HUDEP-2 (cell line): ENCODE measurements at regions not wholly inside any gene's neighbourhood (a gene's known extent, or its start where the extent isn't known, plus 50 kb on each side); places are given as distances from the start of the nearest gene placed in this dataset.

Source experiments
- DNase-seq, 76 experiments: peaks; one replicate each; lab custom pipeline; 2025; ENCODE audit not compliant: unreplicated experiment in 76 of 76; lab: John Stamatoyannopoulos, UW

GRCh38 chr2:19045151-19045550, 313.3 kb downstream of the OSR1 start:
- no peak for DNase-seq

- DNase-seq = no peak
Measured at GRCh38 chr2:19043893-19044292, 314.5 kb downstream of the OSR1 start.

- DNase-seq = no peak
Measured at GRCh38 chr2:19041434-19042041, 316.9 kb downstream of the OSR1 start.

GRCh38 chr2:19038071-19039015, 320.1 kb downstream of the OSR1 start:
- no peak for DNase-seq

- DNase-seq = no peak
Measured at GRCh38 chr2:19036091-19036490, 322.3 kb downstream of the OSR1 start.

- no peak for DNase-seq
Measured at GRCh38 chr2:19035238-19035637, 323.2 kb downstream of the OSR1 start.

- no peak for DNase-seq
Measured at GRCh38 chr2:19033240-19033639, 325.2 kb downstream of the OSR1 start.

- no peak for DNase-seq
Measured at GRCh38 chr2:19031642-19032041, 326.8 kb downstream of the OSR1 start.

GRCh38 chr2:19029655-19030054, 328.8 kb downstream of the OSR1 start:
- no peak for DNase-seq

GRCh38 chr2:19028587-19029375, 329.6 kb downstream of the OSR1 start:
- DNase-seq = no peak

- DNase-seq = no peak
Measured at GRCh38 chr2:19027626-19028025, 330.8 kb downstream of the OSR1 start.

GRCh38 chr2:19026261-19026660, 332.2 kb downstream of the OSR1 start:
- no peak for DNase-seq

- DNase-seq = no peak
Measured at GRCh38 chr2:19022334-19022733, 336.1 kb downstream of the OSR1 start.

GRCh38 chr2:19021721-19022120, 336.7 kb downstream of the OSR1 start:
- DNase-seq = no peak

- DNase-seq = no peak
Measured at GRCh38 chr2:19021100-19021476, 337.3 kb downstream of the OSR1 start.

GRCh38 chr2:19020144-19021099, 338.0 kb downstream of the OSR1 start:
- DNase-seq = no peak

- DNase-seq = no peak
Measured at GRCh38 chr2:19009510-19009909, 348.9 kb downstream of the OSR1 start.

GRCh38 chr2:19003554-19003953, 354.9 kb downstream of the OSR1 start:
- no peak for DNase-seq

GRCh38 chr2:19000776-19001175, 357.6 kb downstream of the OSR1 start:
- no peak for DNase-seq

GRCh38 chr2:18999198-18999597, 359.2 kb downstream of the OSR1 start:
- no peak for DNase-seq
